ENCODE measurements at regions not wholly inside any gene's neighbourhood (a gene's known extent, or its start where the extent isn't known, plus 50 kb on each side); places are given as distances from the start of the nearest gene placed in this dataset.

DNA sequence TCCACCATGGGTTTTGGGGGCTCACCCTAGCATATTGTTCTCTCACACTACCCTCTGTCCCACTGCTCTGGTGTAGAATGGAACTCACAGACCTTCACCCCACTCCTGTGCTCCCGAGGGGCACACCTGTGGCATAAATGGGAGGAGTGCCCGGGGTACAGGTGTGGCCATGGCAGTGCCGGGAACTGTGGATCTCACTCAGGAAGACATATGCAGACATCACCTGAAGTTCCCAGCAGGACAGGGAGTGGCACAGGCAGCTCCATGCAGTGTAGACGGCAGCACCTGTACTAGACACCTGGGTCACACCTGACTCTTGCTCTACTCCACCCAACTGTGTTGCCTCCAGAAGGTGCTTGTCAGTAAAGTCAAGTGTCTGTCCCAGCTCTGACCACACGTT, 57.6 kb upstream of the MRPS22 start:
- DNase-seq, result no peak

DNA sequence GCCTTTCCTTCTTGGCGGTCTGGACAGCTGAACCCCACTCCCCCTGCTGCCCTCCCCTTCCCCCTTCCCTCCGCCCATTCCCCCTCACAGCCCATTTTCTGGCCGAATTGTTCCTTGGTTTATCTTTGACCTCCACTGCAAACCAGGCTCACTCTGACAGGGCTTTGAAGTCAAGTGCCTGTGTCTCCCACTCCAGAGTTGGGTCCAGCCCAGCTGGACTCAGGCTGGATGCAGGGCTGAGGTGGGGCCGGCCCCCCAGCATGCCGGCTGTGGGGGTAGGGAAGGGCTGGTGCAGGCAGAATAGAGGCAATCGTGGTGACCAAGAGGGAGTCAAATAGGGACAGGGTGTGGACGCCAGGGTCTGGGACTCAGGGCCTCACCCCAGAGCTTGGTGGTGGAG, 57.0 kb upstream of the MRPS22 start:
- no peak for DNase-seq

- no peak for DNase-seq
Measured at GRCh38 chr3:139287557-139287956, 56.3 kb upstream of the MRPS22 start.

DNA sequence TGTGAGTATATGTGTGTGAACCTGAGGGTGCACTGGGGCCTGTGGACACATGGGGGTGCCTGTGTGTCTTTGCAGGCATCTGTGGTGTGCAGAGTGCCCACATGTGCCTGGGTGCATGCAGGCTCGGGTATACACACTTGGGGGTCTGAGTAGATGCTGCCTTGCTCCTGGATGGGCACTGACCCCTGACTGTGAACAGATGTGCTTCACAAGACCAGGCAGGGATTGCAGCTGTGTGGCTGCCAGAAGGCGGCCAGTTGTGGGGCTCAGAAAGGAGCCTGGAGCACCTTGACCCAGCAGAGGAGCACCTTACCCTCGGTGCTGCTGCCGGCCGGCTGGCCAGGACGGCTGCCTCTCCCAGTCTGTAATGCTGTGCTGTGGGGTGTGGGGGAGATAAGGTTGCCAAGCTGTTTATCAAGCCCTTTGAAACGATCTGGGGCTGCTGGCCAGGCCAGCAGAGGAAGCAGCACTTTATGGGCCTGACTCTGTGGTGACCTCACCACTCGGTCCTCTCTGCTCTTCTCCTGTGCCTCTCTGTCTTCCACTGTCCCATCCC, 55.5 kb upstream of the MRPS22 start:
- DNase-seq, result no peak

GRCh38 chr3:139289860-139290524, 53.8 kb upstream of the MRPS22 start:
- DNase-seq, result peak; percentile 55

GRCh38 chr3:139291276-139292051, 52.4 kb upstream of the MRPS22 start:
- no peak for DNase-seq

GRCh38 chr3:139292192-139292591, 51.6 kb upstream of the MRPS22 start:
- no peak for DNase-seq

DNA sequence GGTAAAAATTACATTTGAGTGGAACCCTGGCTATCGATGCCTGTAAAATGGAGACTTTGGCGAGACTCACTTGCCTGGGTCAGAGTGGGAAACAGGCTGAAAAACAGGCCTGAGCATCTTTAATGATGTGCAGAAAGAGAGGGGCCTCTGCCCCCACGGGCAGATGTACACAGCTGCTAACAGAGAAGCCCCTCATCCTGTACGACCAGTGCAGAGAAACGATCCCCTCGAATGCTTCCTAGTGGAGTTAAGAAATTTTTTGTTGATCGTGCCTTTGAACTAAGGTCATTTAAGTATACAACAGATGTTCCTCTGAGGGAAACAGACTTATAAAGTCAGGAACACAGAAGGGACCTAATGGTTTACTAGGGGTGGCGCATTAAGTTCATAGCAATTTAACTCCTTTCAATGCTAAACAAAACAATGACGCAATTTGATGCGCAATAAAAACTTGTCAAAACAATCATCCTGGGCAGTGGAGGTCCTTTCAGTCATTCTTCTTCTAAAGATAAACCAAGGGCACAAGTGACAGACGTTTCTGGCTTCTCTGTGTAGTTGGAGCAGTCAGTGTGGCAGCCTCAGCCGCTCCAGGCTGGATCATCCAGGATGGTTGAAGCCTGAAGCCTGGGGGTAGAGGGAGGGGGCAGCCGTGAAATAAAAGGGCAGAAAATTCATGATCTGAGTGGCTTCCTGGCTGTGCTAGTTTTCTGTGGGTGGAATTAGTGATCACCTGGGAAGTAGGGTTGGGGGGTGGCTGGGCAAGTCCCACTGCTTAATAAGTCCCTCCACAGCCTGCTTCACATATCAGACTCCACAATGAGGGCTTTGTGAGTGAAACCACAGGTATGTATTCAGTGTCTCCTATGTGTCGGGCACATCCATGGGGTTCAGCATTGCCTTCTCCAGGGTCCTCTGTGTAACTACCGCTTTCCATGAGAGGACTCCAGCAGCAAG, 50.8 kb upstream of the MRPS22 start:
- DNase-seq, result peak; percentile 30

- DNase-seq, result no peak
Measured at GRCh38 chr3:139293665-139294023, 50.2 kb upstream of the MRPS22 start.

All from eye (tissue), 1 donor.